ENCODE measurements at regions not wholly inside any gene's neighbourhood (a gene's known extent, or its start where the extent isn't known, plus 50 kb on each side); places are given as distances from the start of the nearest gene placed in this dataset.

DNA sequence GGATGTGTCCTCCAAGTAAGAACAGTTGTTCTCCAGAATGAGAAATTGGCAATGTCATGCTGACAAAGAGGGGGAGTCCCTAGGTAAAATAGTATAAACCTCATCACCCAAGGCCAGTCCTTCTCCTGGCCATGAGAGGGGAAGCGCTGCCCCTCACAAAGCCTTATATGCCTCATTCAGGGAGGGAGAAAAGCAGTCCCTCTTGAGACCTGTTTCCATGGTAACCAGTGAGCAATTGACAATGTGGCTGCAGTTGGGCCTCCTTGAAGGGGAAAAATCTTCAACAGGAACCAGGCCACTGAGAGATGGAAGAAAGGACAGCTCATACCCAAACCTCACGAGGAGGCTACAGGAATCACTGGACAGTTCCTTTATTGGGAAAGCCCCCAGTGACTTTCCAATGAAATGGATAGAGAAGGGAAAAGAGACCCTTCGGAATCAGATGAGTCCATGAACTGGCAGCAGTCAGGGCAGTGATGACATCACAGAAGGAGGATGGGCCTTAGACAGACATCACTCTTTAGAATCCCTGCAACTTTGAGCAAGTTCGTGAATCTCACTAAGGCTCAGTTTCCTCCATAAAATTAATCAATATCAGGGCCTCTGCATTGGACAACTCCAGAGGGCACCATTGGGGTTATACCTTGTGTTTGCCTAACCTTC, 275.7 kb downstream of the TOX3 start:
- no peak overlapping the region for H3K27ac Mint-ChIP-seq
- peaks cover 10 to 18% of the 10 kb centered on the region in 2 donors for H3K9me3 Mint-ChIP-seq
- H3K36me3 Mint-ChIP-seq = no peaks in the 10 kb centered on the region
- no peak for DNase-seq (ENCODE audit: low spot score in 2 of 2)
- no peak for ATAC-seq

DNA sequence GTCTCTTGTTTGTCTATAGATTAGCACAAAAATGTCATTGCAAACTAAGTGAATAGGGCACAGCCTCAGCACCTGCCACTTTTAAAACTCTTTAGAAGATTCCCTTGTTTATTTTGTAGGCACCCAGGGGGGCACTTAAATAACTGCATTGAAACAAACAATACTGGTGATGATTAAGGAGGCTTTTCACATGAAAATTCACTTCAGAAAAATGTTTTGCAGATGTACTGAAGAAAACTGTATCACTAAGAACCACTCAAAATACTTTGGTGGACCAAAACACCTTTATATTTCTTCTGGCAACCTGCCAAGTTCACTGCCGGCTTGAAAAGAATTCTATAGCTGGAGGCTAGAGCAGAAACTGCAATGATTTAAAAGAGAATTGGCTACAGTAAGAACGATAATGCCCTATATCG, 281.5 kb downstream of the TOX3 start:
- H3K36me3 Mint-ChIP-seq = no peaks in the 10 kb centered on the region
- no peak for DNase-seq (ENCODE audit: low spot score in 2 of 2)
- peaks cover 9 to 10% of the 10 kb centered on the region in 2 donors for H3K9me3 Mint-ChIP-seq
- H3K27ac Mint-ChIP-seq = no peak overlapping the region
- ATAC-seq = no peak

DNA sequence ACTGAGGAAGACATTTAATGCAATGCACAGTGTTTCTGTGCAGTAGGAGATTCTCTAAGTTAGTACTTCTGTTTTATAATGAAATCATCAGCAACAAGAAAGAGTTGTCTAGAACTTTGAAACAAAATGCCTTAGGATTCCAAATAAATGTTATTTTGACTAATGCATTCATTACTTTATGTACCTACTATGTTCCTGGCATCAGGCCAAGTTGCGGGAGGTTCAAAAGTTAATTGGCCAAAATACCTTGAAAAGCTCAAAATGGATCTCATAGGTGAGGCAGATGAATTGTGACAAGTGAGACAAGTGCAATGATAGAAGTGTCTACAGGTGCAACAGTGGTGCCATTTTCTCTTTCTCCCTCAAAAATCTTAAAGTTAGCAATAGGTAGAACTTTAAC, 289.4 kb downstream of the TOX3 start:
- ATAC-seq = no peak
- DNase-seq (ENCODE audit: low spot score in 2 of 2) = no peak
- Mint-ChIP-seq H3K36me3 (no peaks in the 10 kb centered on the region), H3K9me3 (peaks cover 3 to 5% of the 10 kb centered on the region in 2 donors), H3K27ac (no peak overlapping the region)

- ATAC-seq (no peak), DNase-seq (ENCODE audit: low spot score in 2 of 2) (no peak)
- Mint-ChIP-seq H3K27ac (no peak overlapping the region), H3K36me3 (no peaks in the 10 kb centered on the region), H3K9me3 (peaks cover 0 to 3% of the 10 kb centered on the region in 2 donors)
These were observed 290.4 kb downstream of the TOX3 start for GRCh38 chr16:52256310-52257078.

DNA sequence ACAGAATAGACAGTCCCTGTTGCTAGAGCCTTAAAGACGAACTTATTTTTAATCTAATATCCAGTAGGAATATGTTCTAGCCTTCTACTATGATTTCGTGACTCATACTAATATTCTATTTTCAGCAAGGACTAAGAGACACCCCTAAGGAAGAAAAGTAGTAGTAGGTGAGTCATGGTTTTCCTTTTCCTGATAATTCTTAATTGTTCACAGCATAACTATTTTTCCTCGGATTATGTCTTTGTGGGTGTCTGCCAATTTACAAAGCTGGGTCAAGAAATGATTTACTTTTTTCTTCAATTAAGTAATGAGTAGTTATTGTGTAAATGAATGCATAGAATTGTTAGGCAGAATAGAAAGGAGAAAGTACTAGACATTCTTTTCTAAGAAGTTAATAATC, 292.2 kb downstream of the TOX3 start:
- ATAC-seq (no peak), DNase-seq (ENCODE audit: low spot score in 2 of 2) (no peak)
- Mint-ChIP-seq H3K9me3 (peaks cover 0 to 3% of the 10 kb centered on the region in 2 donors), H3K36me3 (no peaks in the 10 kb centered on the region), H3K27ac (no peak overlapping the region)

GRCh38 chr16:52252680-52253079, 294.3 kb downstream of the TOX3 start:
- ATAC-seq = no peak
- Mint-ChIP-seq H3K9me3 (peaks cover 10 to 12% of the 10 kb centered on the region in 2 donors), H3K36me3 (peaks cover 0 to 8% of the 10 kb centered on the region in 2 donors), H3K27ac (no peak overlapping the region)
- DNase-seq (ENCODE audit: low spot score in 2 of 2) = no peak

DNA sequence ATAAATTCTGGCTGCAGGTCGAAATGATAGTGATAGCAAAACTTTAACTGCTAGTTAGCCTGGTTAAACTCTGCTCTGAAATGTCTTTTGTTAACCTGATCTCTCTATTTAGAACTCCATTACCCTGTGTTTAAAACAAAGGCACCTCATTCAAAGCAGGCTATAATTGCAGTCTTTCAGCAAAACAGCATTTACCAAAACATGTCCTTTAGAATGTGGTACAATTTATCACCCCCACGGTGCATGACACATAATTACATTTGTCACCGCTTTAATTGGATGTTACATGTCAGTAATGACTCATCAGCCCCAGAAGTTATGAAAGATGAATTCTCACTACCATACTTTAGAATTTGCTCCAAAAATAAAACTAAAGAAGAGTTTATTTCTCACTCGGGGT, 295.4 kb downstream of the TOX3 start:
- peaks cover 13 to 18% of the 10 kb centered on the region in 2 donors for H3K9me3 Mint-ChIP-seq
- no peak overlapping the region for H3K27ac Mint-ChIP-seq
- DNase-seq (ENCODE audit: low spot score in 2 of 2) = no peak
- H3K36me3 Mint-ChIP-seq = peaks cover 0 to 8% of the 10 kb centered on the region in 2 donors
- ATAC-seq = no peak

- DNase-seq (ENCODE audit: low spot score in 2 of 2) (no peak), ATAC-seq (no peak)
- Mint-ChIP-seq H3K27ac (no peak overlapping the region), H3K36me3 (peaks cover 0 to 12% of the 10 kb centered on the region in 2 donors), H3K9me3 (peaks cover 9 to 32% of the 10 kb centered on the region in 2 donors)
These were observed 299.2 kb downstream of the TOX3 start for GRCh38 chr16:52247737-52248136.

- H3K36me3 Mint-ChIP-seq = no peaks in the 10 kb centered on the region
- DNase-seq (ENCODE audit: low spot score in 2 of 2) = no peak
- H3K9me3 Mint-ChIP-seq = peaks cover 4 to 8% of the 10 kb centered on the region in 2 donors
- H3K27ac Mint-ChIP-seq = no peak overlapping the region
- no peak for ATAC-seq
These were observed 308.2 kb downstream of the TOX3 start for GRCh38 chr16:52238710-52239109.

GRCh38 chr16:52237823-52238222, 309.1 kb downstream of the TOX3 start:
- no peaks in the 10 kb centered on the region for H3K36me3 Mint-ChIP-seq
- DNase-seq (ENCODE audit: low spot score in 2 of 2) = no peak
- peaks cover 4% of the 10 kb centered on the region in 2 donors for H3K9me3 Mint-ChIP-seq
- ATAC-seq = no peak
- no peak overlapping the region for H3K27ac Mint-ChIP-seq

DNA sequence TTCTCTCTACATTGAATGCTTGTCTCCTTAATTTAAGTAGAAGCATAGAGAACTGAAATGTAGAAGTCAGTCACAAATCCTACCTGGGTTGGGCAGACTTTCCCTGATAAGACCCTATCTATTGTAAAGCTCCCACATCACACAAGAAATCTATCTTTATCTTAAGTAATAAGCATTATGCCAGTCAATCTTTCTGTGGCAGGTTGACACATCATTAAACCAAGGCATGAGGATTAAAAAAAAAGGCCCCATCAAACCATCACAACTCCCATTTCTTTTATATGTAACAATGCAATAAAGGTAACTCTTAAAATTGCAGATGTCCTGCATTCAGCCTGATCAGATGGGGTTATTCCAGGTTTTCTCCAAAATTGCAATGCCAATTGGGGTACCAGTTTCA, 311.8 kb downstream of the TOX3 start:
- DNase-seq (ENCODE audit: low spot score in 2 of 2) = no peak
- Mint-ChIP-seq H3K27ac (no peak overlapping the region), H3K36me3 (no peaks in the 10 kb centered on the region), H3K9me3 (peaks cover 4% of the 10 kb centered on the region in 2 donors)
- ATAC-seq = no peak

DNA sequence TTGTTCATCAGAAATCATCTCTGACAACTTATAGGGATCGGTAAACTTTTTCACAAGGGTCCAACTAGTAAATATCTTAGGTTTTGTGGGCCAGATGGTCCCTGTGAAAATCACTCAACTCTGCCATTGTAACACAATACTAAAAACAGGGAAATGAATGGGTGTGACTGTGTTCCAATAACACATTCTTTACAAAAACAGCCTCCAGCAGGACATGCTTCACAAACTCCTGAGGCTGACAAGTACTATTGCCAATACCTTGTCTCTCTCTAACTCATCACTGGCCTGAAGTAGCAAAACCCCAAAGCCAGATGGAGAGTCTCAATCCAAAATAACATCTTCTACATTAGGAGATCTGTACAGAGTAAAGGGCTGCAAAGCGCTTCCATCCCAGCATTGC, 312.3 kb downstream of the TOX3 start:
- no peak for DNase-seq (ENCODE audit: low spot score in 2 of 2)
- H3K27ac Mint-ChIP-seq = no peak overlapping the region
- H3K36me3 Mint-ChIP-seq = no peaks in the 10 kb centered on the region
- H3K9me3 Mint-ChIP-seq = peaks cover 4% of the 10 kb centered on the region in 2 donors
- no peak for ATAC-seq

DNA sequence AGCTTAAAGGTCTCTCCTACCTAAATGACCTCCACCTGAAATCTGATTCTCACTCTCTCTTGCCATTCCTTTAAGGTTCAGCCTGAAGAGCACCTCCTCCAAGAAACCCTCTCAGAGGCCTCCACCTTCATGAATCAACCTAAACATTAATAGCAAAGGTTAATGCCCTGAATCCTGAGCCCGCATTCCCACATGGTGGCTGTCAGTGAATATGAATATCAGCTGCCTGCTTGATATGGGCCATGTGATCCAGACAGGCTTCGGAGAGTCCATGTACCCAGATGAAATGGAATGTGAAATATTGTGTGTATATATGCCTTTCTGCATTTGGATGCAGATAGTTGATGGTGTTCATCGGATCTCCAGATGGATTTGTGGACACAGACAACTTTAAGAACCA, 317.5 kb downstream of the TOX3 start:
- peaks cover 4% of the 10 kb centered on the region in 2 donors for H3K9me3 Mint-ChIP-seq
- H3K36me3 Mint-ChIP-seq = no peaks in the 10 kb centered on the region
- ATAC-seq (no peak), DNase-seq (ENCODE audit: low spot score in 2 of 2) (no peak)
- H3K27ac Mint-ChIP-seq = no peak overlapping the region

GRCh38 chr16:52227851-52228250, 319.1 kb downstream of the TOX3 start:
- DNase-seq (ENCODE audit: low spot score in 2 of 2) (no peak), ATAC-seq (no peak)
- peaks cover 4% of the 10 kb centered on the region in 2 donors for H3K9me3 Mint-ChIP-seq
- no peak overlapping the region for H3K27ac Mint-ChIP-seq
- H3K36me3 Mint-ChIP-seq = no peaks in the 10 kb centered on the region

DNA sequence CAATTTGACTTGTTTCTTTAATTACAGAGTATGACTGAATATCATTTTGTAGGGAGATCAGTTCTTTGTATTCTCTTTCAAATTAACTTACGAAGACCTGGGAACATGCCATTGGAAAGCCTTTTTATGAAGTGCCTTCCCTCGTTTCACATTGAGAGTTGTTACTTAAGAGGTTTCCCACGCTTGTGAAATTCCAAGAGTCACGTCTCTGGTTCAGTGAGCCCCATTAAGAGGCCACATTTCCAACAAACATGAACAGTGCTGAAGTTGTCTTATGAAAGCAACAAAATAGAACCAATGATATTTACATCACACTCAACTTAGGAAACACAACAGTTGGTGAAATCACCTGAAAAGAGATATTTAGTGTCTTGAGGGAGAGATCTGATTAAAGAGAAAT, 334.1 kb downstream of the TOX3 start:
- no peak for ATAC-seq
- Mint-ChIP-seq H3K27ac (no peak overlapping the region), H3K9me3 (peaks cover 16 to 23% of the 10 kb centered on the region in 2 donors), H3K36me3 (peaks cover 0 to 5% of the 10 kb centered on the region in 2 donors)
- no peak for DNase-seq (ENCODE audit: low spot score in 2 of 2)

DNA sequence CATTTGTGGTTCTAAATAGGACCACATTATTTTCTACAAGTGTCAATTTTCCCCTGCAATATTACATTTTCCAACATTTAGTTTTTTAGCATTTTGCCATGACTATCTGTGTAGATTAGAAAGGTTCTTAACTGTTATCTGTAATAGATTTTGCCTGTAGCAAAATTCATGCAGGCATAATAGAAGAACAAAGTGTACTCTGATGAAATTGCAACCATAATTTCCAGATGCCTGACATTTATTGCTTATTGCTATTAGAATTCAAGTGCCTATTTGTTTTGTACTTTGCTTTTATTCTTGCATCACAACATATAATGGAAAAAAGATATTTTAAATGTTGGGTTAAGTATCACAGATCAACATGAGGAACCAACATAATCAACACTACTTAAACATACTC, 337.7 kb downstream of the TOX3 start:
- H3K9me3 Mint-ChIP-seq = peaks cover 7 to 17% of the 10 kb centered on the region in 2 donors
- H3K27ac Mint-ChIP-seq = no peak overlapping the region
- no peaks in the 10 kb centered on the region for H3K36me3 Mint-ChIP-seq
- DNase-seq (ENCODE audit: low spot score in 2 of 2) = no peak
- no peak for ATAC-seq

DNA sequence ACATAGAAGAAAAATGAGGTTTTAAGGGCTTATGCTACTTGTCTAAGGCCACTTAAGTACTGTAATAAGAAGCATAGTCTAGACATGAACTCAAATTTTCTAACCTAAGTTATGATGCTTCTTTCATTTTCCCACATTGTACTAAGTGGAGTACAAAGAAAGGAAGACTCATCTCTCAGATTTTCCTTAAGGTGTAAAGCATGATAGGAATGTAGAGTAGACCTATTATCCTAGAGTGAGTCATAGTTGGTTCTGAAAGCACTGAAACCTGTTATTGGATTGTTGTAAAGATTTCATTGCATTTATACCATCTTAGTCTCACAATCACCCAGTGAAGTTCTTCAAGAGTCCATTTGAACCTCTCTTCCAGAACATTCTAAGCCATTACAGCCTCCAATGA, 343.8 kb downstream of the TOX3 start:
- peaks cover 4 to 5% of the 10 kb centered on the region in 2 donors for H3K9me3 Mint-ChIP-seq
- ATAC-seq (no peak), DNase-seq (ENCODE audit: low spot score in 2 of 2) (no peak)
- H3K36me3 Mint-ChIP-seq = no peaks in the 10 kb centered on the region
- no peak overlapping the region for H3K27ac Mint-ChIP-seq

GRCh38 chr16:52193441-52193840, 353.5 kb downstream of the TOX3 start:
- DNase-seq (ENCODE audit: low spot score in 2 of 2) = no peak
- Mint-ChIP-seq H3K9me3 (no peaks in the 10 kb centered on the region), H3K27ac (no peak overlapping the region), H3K36me3 (no peaks in the 10 kb centered on the region)
- no peak for ATAC-seq

Data from activated naive CD4-positive, alpha-beta T cell treated with anti-CD3 and anti-CD28 coated beads, Interleukin-2, amount 50 U/mL, for 72 hours (primary cell).